ENCODE measurements at regions not wholly inside any gene's neighbourhood (a gene's known extent, or its start where the extent isn't known, plus 50 kb on each side); places are given as distances from the start of the nearest gene placed in this dataset.

GRCh38 chr5:74322944-74323343 lies 317.6 kb downstream of the ENC1 start:
- ChIA-PET POLR2A (no interaction called here), SMC1A (ENCODE audit: uncharacterized antibody, unreplicated experiment) (interaction anchor here (0.7 kb wide), 1 partner anchor 13 kb away, joined by 3 read pairs; no protein-coding TSS in a partner anchor), RAD21 (ENCODE audit: unreplicated experiment) (interaction anchor here (1.1 kb wide), 1 partner anchor 168 kb away, joined by 3 read pairs; no protein-coding TSS in a partner anchor), CTCF (interaction anchor here (1.2 to 1.8 kb wide), 2 partner anchors 10 to 317 kb away, joined by 3 to 5 read pairs; partner anchors contain the start of gene ENC1)
- Histone ChIP-seq H3K79me2 (ENCODE audit: control insufficient read depth, insufficient read depth, low read length) (no peaks in the 10 kb centered on the region), H3K27ac (ENCODE audit: control insufficient read depth, insufficient read depth) (no peak overlapping the region), H3K4me3 (no peak overlapping the region), H3K27me3 (replicated peaks in 1 of 2; ENCODE audit: control insufficient read depth in 2 of 2, insufficient read depth in 2 of 2, low read length in 1 of 2) (no peaks in the 10 kb centered on the region), H3K9ac (ENCODE audit: control insufficient read depth, insufficient read depth, low read length) (no peak overlapping the region), H3K4me1 (ENCODE audit: control insufficient read depth, insufficient read depth, low read length) (peaks cover 13% of the 10 kb centered on the region), H4K20me1 (ENCODE audit: control insufficient read depth, insufficient read depth) (no peaks in the 10 kb centered on the region), H3K4me2 (ENCODE audit: control insufficient read depth, insufficient read depth) (no peak overlapping the region), H3K36me3 (ENCODE audit: control insufficient read depth in 2 of 2, insufficient read depth in 2 of 2, low read length in 1 of 2) (no peaks in the 10 kb centered on the region), H2AFZ (ENCODE audit: control insufficient read depth, low read depth, low read length) (no peak overlapping the region), H3K9me3 (replicated peaks; ENCODE audit: control insufficient read depth, insufficient read depth, low read length) (no peaks in the 10 kb centered on the region; the same call in 2 of the 3 replicates)
- FAIRE-seq: no peak
- TF ChIP-seq USF1 (IDR thresholded peaks at IDR 0.05; ENCODE audit: borderline replicate concordance, extremely low read length, insufficient read depth, low read depth, low read length): no peak
- no peak for TF ChIP-seq POLR2AphosphoS2 (IDR thresholded peaks at IDR 0.05; ENCODE audit: low read depth, low read length)
- TF ChIP-seq RB1 (IDR thresholded peaks at IDR 0.05; ENCODE audit: borderline replicate concordance): no peak
- no peak for TF ChIP-seq BACH1 (IDR thresholded peaks at IDR 0.05; ENCODE audit: borderline replicate concordance)
- intact Hi-C loops (cut with micrococcal nuclease; ENCODE audit: unreplicated experiment) (loop anchor here (10.0 kb wide), 1 partner anchor 172 kb away; no protein-coding TSS in a partner anchor), in situ Hi-C loops (cut with MboI) (no loop called here)
- 51% methylated on average over 3 of the region's 3 CpGs for WGBS (ENCODE audit: insufficient coverage, insufficient replicate concordance, low lambda C conversion rate, missing lambda C conversion rate)
- no peak for DNase-seq (ENCODE audit: low read depth, low spot score)
- no peak for ATAC-seq
- no TSS peak for BruUV-seq (replicated peaks)

- Histone ChIP-seq H3K4me3 (no peak overlapping the region), H3K36me3 (ENCODE audit: control insufficient read depth in 2 of 2, insufficient read depth in 2 of 2, low read length in 1 of 2) (no peaks in the 10 kb centered on the region), H3K4me1 (ENCODE audit: control insufficient read depth, insufficient read depth, low read length) (peaks cover 13% of the 10 kb centered on the region), H3K27ac (ENCODE audit: control insufficient read depth, insufficient read depth) (no peak overlapping the region), H3K9ac (ENCODE audit: control insufficient read depth, insufficient read depth, low read length) (no peak overlapping the region), H4K20me1 (ENCODE audit: control insufficient read depth, insufficient read depth) (no peaks in the 10 kb centered on the region), H2AFZ (ENCODE audit: control insufficient read depth, low read depth, low read length) (no peak overlapping the region), H3K27me3 (replicated peaks in 1 of 2; ENCODE audit: control insufficient read depth in 2 of 2, insufficient read depth in 2 of 2, low read length in 1 of 2) (no peaks in the 10 kb centered on the region), H3K4me2 (ENCODE audit: control insufficient read depth, insufficient read depth) (no peak overlapping the region), H3K9me3 (replicated peaks; ENCODE audit: control insufficient read depth, insufficient read depth, low read length) (no peaks in the 10 kb centered on the region), H3K79me2 (ENCODE audit: control insufficient read depth, insufficient read depth, low read length) (no peaks in the 10 kb centered on the region)
- in situ Hi-C loops (cut with MboI) (no loop called here), intact Hi-C loops (cut with micrococcal nuclease; ENCODE audit: unreplicated experiment) (loop anchor here (10.0 kb wide), 1 partner anchor 173 kb away; no protein-coding TSS in a partner anchor)
- RAD21 ChIA-PET (ENCODE audit: unreplicated experiment): no interaction called here
- no peak for DNase-seq (ENCODE audit: low read depth, low spot score)
- FAIRE-seq: no peak
- POLR2A ChIA-PET: no interaction called here
- no TSS peak for BruUV-seq (replicated peaks)
- SMC1A ChIA-PET (ENCODE audit: uncharacterized antibody, unreplicated experiment): no interaction called here
- no peak for TF ChIP-seq ZNF384 (IDR thresholded peaks at IDR 0.05; ENCODE audit: borderline replicate concordance, low read depth, low read length)
- TF ChIP-seq RAD51 (IDR thresholded peaks at IDR 0.05): no peak
- TF ChIP-seq TCF12 (IDR thresholded peaks at IDR 0.05; ENCODE audit: low read depth, low read length): no peak
- no peak for TF ChIP-seq KLF5 (IDR thresholded peaks at IDR 0.05; ENCODE audit: partially characterized antibody)
- TF ChIP-seq POLR2AphosphoS5 (IDR thresholded peaks at IDR 0.05; ENCODE audit: low read length): no peak
- TF ChIP-seq RBBP5 (conservative IDR thresholded peaks at IDR 0.05): no peak
- TF ChIP-seq BHLHE40 (IDR thresholded peaks at IDR 0.05; ENCODE audit: borderline replicate concordance in 1 of 2, low read depth in 2 of 2, low read length in 1 of 2): no peak
- no peak for TF ChIP-seq FOXM1 (IDR thresholded peaks at IDR 0.05; ENCODE audit: low read depth, low read length)
- TF ChIP-seq CBX3 (IDR thresholded peaks at IDR 0.05; ENCODE audit: borderline replicate concordance, low read depth): no peak
- no peak for TF ChIP-seq MTA3 (IDR thresholded peaks at IDR 0.05; ENCODE audit: borderline replicate concordance, low read length)
- TF ChIP-seq ETV6 (conservative IDR thresholded peaks at IDR 0.05 in 1 of 2, IDR thresholded peaks at IDR 0.05 in 1 of 2; ENCODE audit: borderline replicate concordance in 1 of 2, low read depth in 1 of 2): no peak
- no peak for TF ChIP-seq ATF7 (IDR thresholded peaks at IDR 0.05; ENCODE audit: low read depth)
- TF ChIP-seq ZSCAN29 (IDR thresholded peaks at IDR 0.05): no peak
- no peak for ATAC-seq
- CTCF ChIA-PET: interaction anchor here (1.8 kb wide), 1 partner anchor 11 kb away, joined by 5 read pairs; no protein-coding TSS in a partner anchor
- 0% methylated on average over 2 of the region's 2 CpGs for WGBS (ENCODE audit: insufficient coverage, insufficient replicate concordance, low lambda C conversion rate, missing lambda C conversion rate)
These were observed 318.3 kb downstream of the ENC1 start for GRCh38 chr5:74322191-74322590.
